WTC11 (cell line): ENCODE measurements at regions not wholly inside any gene's neighbourhood (a gene's known extent, or its start where the extent isn't known, plus 50 kb on each side); places are given as distances from the start of the nearest gene placed in this dataset.

Source experiments
- ATAC-seq: fragments of 200-7000 bp; cut with Tn5 transposase; 2 replicates; pipeline ENCODE4 v1.10.0; 2021; ENCODE audit warnings: mild to moderate bottlenecking, moderate library complexity
- CTCF ChIA-PET: fragments of 300-600 bp; sonication (Branson Sonifier 250); formaldehyde crosslinking; loops from one replicate; lab custom pipeline; 2021; ENCODE audit warnings: antibody characterized with exemption; lab: Charles Lee
- POLR2A ChIA-PET: fragments of 350-600 bp; sonication (Branson Sonifier 250); formaldehyde crosslinking; loops from one replicate; lab custom pipeline; 2021; ENCODE audit warnings: antibody characterized with exemption; lab: Charles Lee
- DNase-seq: peaks from one replicate; pipeline ENCODE4 v3.0.0; 2021; ENCODE audit warnings: low spot score
- H3K27ac Mint-ChIP-seq: 2 replicates; pipeline ENCODE4 v1.8.0; 2021; ENCODE audit warnings: mixed read lengths
- H3K27me3 Mint-ChIP-seq: 2 replicates; pipeline ENCODE4 v1.8.0; 2021; ENCODE audit warnings: low read depth, mild to moderate bottlenecking, moderate library complexity, mixed read lengths
- H3K36me3 Mint-ChIP-seq: 2 replicates; pipeline ENCODE4 v1.8.0; 2021; ENCODE audit warnings: mixed read lengths
- H3K4me1 Mint-ChIP-seq: 2 replicates; pipeline ENCODE4 v1.8.0; 2022; ENCODE audit warnings: mixed read lengths
- H3K4me3 Mint-ChIP-seq: 2 replicates; pipeline ENCODE4 v1.8.0; 2021; ENCODE audit warnings: mild to moderate bottlenecking, moderate library complexity, mixed read lengths
- H3K9me3 Mint-ChIP-seq: 2 replicates; pipeline ENCODE4 v1.8.0; 2021; ENCODE audit warnings: mixed read lengths
- CBFB ChIP-seq: sonication (generic); formaldehyde crosslinking; IDR thresholded peaks from 2 replicates; pipeline ENCODE4 v1.8.1; 2022; ENCODE audit warnings: mild to moderate bottlenecking, low read depth, missing genetic modification reagents
- ELF4 ChIP-seq: sonication (generic); formaldehyde crosslinking; IDR thresholded peaks from 2 replicates; pipeline ENCODE4 v1.8.1; 2022; ENCODE audit warnings: low read depth, mild to moderate bottlenecking, moderate library complexity, missing genetic modification reagents
- EMX1 ChIP-seq: fragments of 250-450 bp; sonication (Bioruptor Pico); IDR thresholded peaks from 2 replicates; pipeline ENCODE4 v1.8.0; 2021; ENCODE audit warnings: mild to moderate bottlenecking
- GTF2I ChIP-seq: fragments of 250-450 bp; sonication (Bioruptor Pico); conservative IDR thresholded peaks from 2 replicates; pipeline ENCODE4 v1.4.0; 2021; ENCODE audit warnings: mild to moderate bottlenecking
- NFYB ChIP-seq: sonication (generic); formaldehyde crosslinking; conservative IDR thresholded peaks from 2 replicates; pipeline ENCODE4 v1.8.0; 2022; ENCODE audit warnings: low read depth, missing genetic modification reagents
- PRRX2 ChIP-seq: fragments of 250-450 bp; sonication (Bioruptor Pico); IDR thresholded peaks from 2 replicates; pipeline ENCODE4 v1.8.0; 2021; ENCODE audit warnings: mild to moderate bottlenecking
- RELA ChIP-seq: sonication (generic); formaldehyde crosslinking; IDR thresholded peaks from 2 replicates; pipeline ENCODE4 v1.8.1; 2022; ENCODE audit warnings: missing genetic modification reagents, mild to moderate bottlenecking, borderline replicate concordance
- RORB ChIP-seq: fragments of 250-450 bp; sonication (Bioruptor Pico); IDR thresholded peaks from 2 replicates; pipeline ENCODE4 v1.9.0; 2021; ENCODE audit warnings: mild to moderate bottlenecking
- SMAD3 ChIP-seq: sonication (generic); formaldehyde crosslinking; IDR thresholded peaks from 2 replicates; pipeline ENCODE4 v1.8.0; 2022; ENCODE audit warnings: missing genetic modification reagents, mild to moderate bottlenecking, borderline replicate concordance
- SMAD4 ChIP-seq: sonication (generic); formaldehyde crosslinking; IDR thresholded peaks from 2 replicates; pipeline ENCODE4 v1.8.0; 2022; ENCODE audit warnings: mild to moderate bottlenecking, missing genetic modification reagents
- ZBTB21 ChIP-seq: sonication (generic); formaldehyde crosslinking; IDR thresholded peaks from 2 replicates; pipeline ENCODE4 v1.8.1; 2023; ENCODE audit warnings: mild to moderate bottlenecking, missing genetic modification reagents, borderline replicate concordance
- ZNF121 ChIP-seq: sonication (generic); formaldehyde crosslinking; IDR thresholded peaks from 2 replicates; pipeline ENCODE4 v1.8.0; 2023; ENCODE audit warnings: missing genetic modification reagents
- ZNF423 ChIP-seq: fragments of 250-450 bp; sonication (Bioruptor Pico); IDR thresholded peaks from 2 replicates; pipeline ENCODE4 v2.1.2; 2022; ENCODE audit warnings: mild to moderate bottlenecking, moderate library complexity
- ZNF671 ChIP-seq: fragments of 250-450 bp; sonication (Bioruptor Pico); IDR thresholded peaks from 2 replicates; pipeline ENCODE4 v1.8.0; 2021; ENCODE audit warnings: mild to moderate bottlenecking
- TF ChIP-seq, protein P1 (sequence below): fragments of 250-450 bp; sonication (Bioruptor Pico); IDR thresholded peaks from 2 replicates; pipeline ENCODE4 v1.9.0; 2021; ENCODE audit warnings: mild to moderate bottlenecking
- TF ChIP-seq, protein P2 (sequence below): sonication (generic); formaldehyde crosslinking; IDR thresholded peaks from 2 replicates; pipeline ENCODE4 v1.8.0; 2023; ENCODE audit warnings: missing genetic modification reagents, mild to moderate bottlenecking, borderline replicate concordance
- TF ChIP-seq, protein P3 (sequence below): sonication (generic); formaldehyde crosslinking; IDR thresholded peaks from 2 replicates; pipeline ENCODE4 v1.8.0; 2023; ENCODE audit warnings: missing genetic modification reagents
- TF ChIP-seq, protein P4 (sequence below): fragments of 250-450 bp; sonication (Bioruptor Pico); IDR thresholded peaks from 2 replicates; pipeline ENCODE4 v2.1.2; 2022; ENCODE audit warnings: mild to moderate bottlenecking, moderate library complexity
- TF ChIP-seq, protein P5 (sequence below): fragments of 250-450 bp; sonication (Bioruptor Pico); IDR thresholded peaks from 2 replicates; pipeline ENCODE4 v1.9.0; 2021; ENCODE audit warnings: mild to moderate bottlenecking
- TF ChIP-seq, protein P6 (sequence below): sonication (generic); formaldehyde crosslinking; IDR thresholded peaks from 2 replicates; pipeline ENCODE4 v1.8.1; 2022; ENCODE audit warnings: missing genetic modification reagents, borderline replicate concordance
- TF ChIP-seq, protein P7 (sequence below): sonication (generic); formaldehyde crosslinking; IDR thresholded peaks from 2 replicates; pipeline ENCODE4 v1.8.0; 2022; ENCODE audit warnings: mild to moderate bottlenecking, missing genetic modification reagents

DNA sequence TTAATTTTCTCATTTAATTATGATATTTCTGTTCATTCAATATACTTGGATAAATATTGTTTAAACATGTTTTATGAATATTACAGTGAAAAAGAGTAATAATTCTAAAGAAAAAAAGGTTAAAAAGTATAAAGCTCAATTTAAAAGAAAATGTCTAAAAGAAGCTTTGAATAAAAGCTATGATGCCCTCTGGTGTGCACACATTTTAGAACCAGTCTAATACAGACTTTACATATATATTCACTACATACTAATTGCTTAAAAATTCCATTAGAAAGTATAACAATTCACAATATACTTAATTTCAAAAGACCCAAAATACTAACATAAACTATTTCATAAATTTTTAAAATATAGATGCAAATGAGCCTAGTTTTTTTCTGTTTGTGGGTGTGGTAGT lies 909.1 kb upstream of the ROBO1 start:
- CTCF ChIA-PET = interaction anchor here (0.9 to 1.4 kb wide), 3 partner anchors 70 to 1156 kb away, joined by 3 to 4 read pairs (median 3); no protein-coding TSS in a partner anchor
- no peaks in the 10 kb centered on the region for H3K27me3 Mint-ChIP-seq
- ATAC-seq (no peak), DNase-seq (no peak)
- peaks cover 2% of the 10 kb centered on the region; the same call in 1 of the 2 replicates for H3K9me3 Mint-ChIP-seq
- no peak overlapping the region for H3K4me3 Mint-ChIP-seq
- TF ChIP-seq, protein P1, sequence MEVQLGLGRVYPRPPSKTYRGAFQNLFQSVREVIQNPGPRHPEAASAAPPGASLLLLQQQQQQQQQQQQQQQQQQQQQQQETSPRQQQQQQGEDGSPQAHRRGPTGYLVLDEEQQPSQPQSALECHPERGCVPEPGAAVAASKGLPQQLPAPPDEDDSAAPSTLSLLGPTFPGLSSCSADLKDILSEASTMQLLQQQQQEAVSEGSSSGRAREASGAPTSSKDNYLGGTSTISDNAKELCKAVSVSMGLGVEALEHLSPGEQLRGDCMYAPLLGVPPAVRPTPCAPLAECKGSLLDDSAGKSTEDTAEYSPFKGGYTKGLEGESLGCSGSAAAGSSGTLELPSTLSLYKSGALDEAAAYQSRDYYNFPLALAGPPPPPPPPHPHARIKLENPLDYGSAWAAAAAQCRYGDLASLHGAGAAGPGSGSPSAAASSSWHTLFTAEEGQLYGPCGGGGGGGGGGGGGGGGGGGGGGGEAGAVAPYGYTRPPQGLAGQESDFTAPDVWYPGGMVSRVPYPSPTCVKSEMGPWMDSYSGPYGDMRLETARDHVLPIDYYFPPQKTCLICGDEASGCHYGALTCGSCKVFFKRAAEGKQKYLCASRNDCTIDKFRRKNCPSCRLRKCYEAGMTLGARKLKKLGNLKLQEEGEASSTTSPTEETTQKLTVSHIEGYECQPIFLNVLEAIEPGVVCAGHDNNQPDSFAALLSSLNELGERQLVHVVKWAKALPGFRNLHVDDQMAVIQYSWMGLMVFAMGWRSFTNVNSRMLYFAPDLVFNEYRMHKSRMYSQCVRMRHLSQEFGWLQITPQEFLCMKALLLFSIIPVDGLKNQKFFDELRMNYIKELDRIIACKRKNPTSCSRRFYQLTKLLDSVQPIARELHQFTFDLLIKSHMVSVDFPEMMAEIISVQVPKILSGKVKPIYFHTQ (CRISPR knock-in tag) = no peak
- TF ChIP-seq SMAD3 (CRISPR knock-in tag) (no peak), EMX1 (CRISPR knock-in tag) (no peak), RELA (CRISPR knock-in tag) (no peak), ZNF671 (CRISPR knock-in tag) (no peak), CBFB (CRISPR knock-in tag) (no peak), NFYB (CRISPR knock-in tag) (no peak), ZBTB21 (CRISPR knock-in tag) (no peak), GTF2I (CRISPR knock-in tag) (no peak), RORB (CRISPR knock-in tag) (no peak), ELF4 (CRISPR knock-in tag) (no peak), PRRX2 (no peak), ZNF121 (CRISPR knock-in tag) (no peak)
- TF ChIP-seq, protein P2, sequence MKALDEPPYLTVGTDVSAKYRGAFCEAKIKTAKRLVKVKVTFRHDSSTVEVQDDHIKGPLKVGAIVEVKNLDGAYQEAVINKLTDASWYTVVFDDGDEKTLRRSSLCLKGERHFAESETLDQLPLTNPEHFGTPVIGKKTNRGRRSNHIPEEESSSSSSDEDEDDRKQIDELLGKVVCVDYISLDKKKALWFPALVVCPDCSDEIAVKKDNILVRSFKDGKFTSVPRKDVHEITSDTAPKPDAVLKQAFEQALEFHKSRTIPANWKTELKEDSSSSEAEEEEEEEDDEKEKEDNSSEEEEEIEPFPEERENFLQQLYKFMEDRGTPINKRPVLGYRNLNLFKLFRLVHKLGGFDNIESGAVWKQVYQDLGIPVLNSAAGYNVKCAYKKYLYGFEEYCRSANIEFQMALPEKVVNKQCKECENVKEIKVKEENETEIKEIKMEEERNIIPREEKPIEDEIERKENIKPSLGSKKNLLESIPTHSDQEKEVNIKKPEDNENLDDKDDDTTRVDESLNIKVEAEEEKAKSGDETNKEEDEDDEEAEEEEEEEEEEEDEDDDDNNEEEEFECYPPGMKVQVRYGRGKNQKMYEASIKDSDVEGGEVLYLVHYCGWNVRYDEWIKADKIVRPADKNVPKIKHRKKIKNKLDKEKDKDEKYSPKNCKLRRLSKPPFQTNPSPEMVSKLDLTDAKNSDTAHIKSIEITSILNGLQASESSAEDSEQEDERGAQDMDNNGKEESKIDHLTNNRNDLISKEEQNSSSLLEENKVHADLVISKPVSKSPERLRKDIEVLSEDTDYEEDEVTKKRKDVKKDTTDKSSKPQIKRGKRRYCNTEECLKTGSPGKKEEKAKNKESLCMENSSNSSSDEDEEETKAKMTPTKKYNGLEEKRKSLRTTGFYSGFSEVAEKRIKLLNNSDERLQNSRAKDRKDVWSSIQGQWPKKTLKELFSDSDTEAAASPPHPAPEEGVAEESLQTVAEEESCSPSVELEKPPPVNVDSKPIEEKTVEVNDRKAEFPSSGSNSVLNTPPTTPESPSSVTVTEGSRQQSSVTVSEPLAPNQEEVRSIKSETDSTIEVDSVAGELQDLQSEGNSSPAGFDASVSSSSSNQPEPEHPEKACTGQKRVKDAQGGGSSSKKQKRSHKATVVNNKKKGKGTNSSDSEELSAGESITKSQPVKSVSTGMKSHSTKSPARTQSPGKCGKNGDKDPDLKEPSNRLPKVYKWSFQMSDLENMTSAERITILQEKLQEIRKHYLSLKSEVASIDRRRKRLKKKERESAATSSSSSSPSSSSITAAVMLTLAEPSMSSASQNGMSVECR (CRISPR knock-in tag) = no peak
- TF ChIP-seq, protein P3, sequence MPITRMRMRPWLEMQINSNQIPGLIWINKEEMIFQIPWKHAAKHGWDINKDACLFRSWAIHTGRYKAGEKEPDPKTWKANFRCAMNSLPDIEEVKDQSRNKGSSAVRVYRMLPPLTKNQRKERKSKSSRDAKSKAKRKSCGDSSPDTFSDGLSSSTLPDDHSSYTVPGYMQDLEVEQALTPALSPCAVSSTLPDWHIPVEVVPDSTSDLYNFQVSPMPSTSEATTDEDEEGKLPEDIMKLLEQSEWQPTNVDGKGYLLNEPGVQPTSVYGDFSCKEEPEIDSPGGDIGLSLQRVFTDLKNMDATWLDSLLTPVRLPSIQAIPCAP (CRISPR knock-in tag) = no peak
- TF ChIP-seq, protein P4, sequence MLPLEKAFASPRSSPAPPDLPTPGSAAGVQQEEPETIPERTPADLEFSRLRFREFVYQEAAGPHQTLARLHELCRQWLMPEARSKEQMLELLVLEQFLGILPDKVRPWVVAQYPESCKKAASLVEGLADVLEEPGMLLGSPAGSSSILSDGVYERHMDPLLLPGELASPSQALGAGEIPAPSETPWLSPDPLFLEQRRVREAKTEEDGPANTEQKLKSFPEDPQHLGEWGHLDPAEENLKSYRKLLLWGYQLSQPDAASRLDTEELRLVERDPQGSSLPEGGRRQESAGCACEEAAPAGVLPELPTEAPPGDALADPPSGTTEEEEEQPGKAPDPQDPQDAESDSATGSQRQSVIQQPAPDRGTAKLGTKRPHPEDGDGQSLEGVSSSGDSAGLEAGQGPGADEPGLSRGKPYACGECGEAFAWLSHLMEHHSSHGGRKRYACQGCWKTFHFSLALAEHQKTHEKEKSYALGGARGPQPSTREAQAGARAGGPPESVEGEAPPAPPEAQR (CRISPR knock-in tag) = no peak
- TF ChIP-seq, protein P5, sequence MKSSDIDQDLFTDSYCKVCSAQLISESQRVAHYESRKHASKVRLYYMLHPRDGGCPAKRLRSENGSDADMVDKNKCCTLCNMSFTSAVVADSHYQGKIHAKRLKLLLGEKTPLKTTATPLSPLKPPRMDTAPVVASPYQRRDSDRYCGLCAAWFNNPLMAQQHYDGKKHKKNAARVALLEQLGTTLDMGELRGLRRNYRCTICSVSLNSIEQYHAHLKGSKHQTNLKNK (CRISPR knock-in tag) = no peak
- H3K4me1 Mint-ChIP-seq = no peaks in the 10 kb centered on the region
- POLR2A ChIA-PET = no interaction called here
- H3K27ac Mint-ChIP-seq = no peak overlapping the region
- no peaks in the 10 kb centered on the region for H3K36me3 Mint-ChIP-seq

DNA sequence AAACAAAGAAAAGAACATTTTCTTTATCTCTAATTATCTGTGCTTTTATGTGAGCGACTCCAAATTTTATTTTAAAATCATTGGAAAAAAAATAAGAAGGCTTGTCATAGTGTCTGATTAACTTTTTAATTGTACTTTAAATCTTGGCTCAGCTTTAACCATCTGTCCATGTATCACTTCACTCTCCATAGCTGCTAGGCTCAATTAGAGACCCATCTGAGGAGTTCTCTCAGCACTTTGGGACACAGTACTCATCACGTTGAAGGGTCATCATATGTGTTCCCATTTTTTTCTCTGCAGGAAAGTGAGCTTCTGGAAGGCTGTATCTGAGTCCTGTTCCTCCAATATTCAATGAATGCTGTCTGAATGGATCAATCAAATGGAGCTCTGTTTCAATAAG lies 908.5 kb upstream of the ROBO1 start:
- H3K9me3 Mint-ChIP-seq = no peaks in the 10 kb centered on the region
- no peak for ATAC-seq
- H3K36me3 Mint-ChIP-seq = no peaks in the 10 kb centered on the region
- H3K4me1 Mint-ChIP-seq = no peaks in the 10 kb centered on the region
- H3K27me3 Mint-ChIP-seq = no peaks in the 10 kb centered on the region
- ChIA-PET POLR2A (no interaction called here), CTCF (interaction anchor here (0.9 to 1.4 kb wide), 3 partner anchors 70 to 1155 kb away, joined by 3 to 4 read pairs (median 3); no protein-coding TSS in a partner anchor)
- H3K27ac Mint-ChIP-seq = no peak overlapping the region
- H3K4me3 Mint-ChIP-seq = no peak overlapping the region
- no peak for DNase-seq
- TF ChIP-seq, protein P6, sequence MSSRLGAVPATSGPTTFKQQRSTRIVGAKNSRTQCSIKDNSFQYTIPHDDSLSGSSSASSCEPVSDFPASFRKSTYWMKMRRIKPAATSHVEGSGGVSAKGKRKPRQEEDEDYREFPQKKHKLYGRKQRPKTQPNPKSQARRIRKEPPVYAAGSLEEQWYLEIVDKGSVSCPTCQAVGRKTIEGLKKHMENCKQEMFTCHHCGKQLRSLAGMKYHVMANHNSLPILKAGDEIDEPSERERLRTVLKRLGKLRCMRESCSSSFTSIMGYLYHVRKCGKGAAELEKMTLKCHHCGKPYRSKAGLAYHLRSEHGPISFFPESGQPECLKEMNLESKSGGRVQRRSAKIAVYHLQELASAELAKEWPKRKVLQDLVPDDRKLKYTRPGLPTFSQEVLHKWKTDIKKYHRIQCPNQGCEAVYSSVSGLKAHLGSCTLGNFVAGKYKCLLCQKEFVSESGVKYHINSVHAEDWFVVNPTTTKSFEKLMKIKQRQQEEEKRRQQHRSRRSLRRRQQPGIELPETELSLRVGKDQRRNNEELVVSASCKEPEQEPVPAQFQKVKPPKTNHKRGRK (CRISPR knock-in tag) = no peak
- TF ChIP-seq ZNF423 (CRISPR knock-in tag) (no peak), NFYB (CRISPR knock-in tag) (no peak), SMAD4 (CRISPR knock-in tag) (no peak), GTF2I (CRISPR knock-in tag) (no peak)
- TF ChIP-seq, protein P7, sequence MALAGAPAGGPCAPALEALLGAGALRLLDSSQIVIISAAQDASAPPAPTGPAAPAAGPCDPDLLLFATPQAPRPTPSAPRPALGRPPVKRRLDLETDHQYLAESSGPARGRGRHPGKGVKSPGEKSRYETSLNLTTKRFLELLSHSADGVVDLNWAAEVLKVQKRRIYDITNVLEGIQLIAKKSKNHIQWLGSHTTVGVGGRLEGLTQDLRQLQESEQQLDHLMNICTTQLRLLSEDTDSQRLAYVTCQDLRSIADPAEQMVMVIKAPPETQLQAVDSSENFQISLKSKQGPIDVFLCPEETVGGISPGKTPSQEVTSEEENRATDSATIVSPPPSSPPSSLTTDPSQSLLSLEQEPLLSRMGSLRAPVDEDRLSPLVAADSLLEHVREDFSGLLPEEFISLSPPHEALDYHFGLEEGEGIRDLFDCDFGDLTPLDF (CRISPR knock-in tag) = no peak
